Upper lobe of left lung (tissue), 6 donors: ENCODE measurements at regions not wholly inside any gene's neighbourhood (a gene's known extent, or its start where the extent isn't known, plus 50 kb on each side); places are given as distances from the start of the nearest gene placed in this dataset.
A peak's percentile ranks its signal among the peaks of the same experiment; 100 is the strongest.

Experiments used
- ATAC-seq, 2 donors: fragments of 200-7000 bp; cut with Tn5 transposase; one replicate each; pipeline ENCODE4 v1.9.1; 2022; ENCODE audit warnings: mild to moderate bottlenecking in 2 of 2, moderate library complexity in 2 of 2; ENCODE audit not compliant: low FRiP score in 2 of 2
- DNase-seq, 2 donors: peaks; one replicate each; pipeline ENCODE4 v3.0.0-alpha.2; 2019 to 2020
- H3K27ac ChIP-seq, 4 donors: fragments of 200-600 bp; sonication (generic); one replicate each; pipeline ENCODE4 v1.5.1; 2016 to 2019
- H3K27me3 ChIP-seq, 4 donors: fragments of 200-600 bp; sonication (generic); one replicate each; pipeline ENCODE4 v1.5.1; 2017 to 2019
- H3K36me3 ChIP-seq, 4 donors: fragments of 200-600 bp; sonication (generic); one replicate each; pipeline ENCODE4 v1.5.1; 2016 to 2019
- H3K4me1 ChIP-seq, 4 donors: fragments of 200-600 bp; sonication (generic); one replicate each; pipeline ENCODE4 v1.5.1; 2018 to 2019
- H3K4me3 ChIP-seq, 4 donors: fragments of 200-600 bp; sonication (generic); one replicate each; pipeline ENCODE4 v1.5.1; 2017 to 2019; ENCODE audit warnings: mild to moderate bottlenecking in 2 of 4, moderate library complexity in 1 of 4
- H3K9me3 ChIP-seq, 4 donors: fragments of 200-600 bp; sonication (generic); one replicate each; pipeline ENCODE4 v1.5.1; 2018 to 2019
- CTCF ChIP-seq, 6 experiments: fragments of 450-650 bp in 4 of 6; fragments of 200-600 bp in 2 of 6; sonication (generic) in 2 of 6; IDR thresholded peaks; one replicate each; pipeline ENCODE4 v1.5.1; 2016 to 2019; ENCODE audit warnings: antibody characterized with exemption in 6 of 6
- EP300 ChIP-seq, 4 donors: sonication (generic); formaldehyde crosslinking; IDR thresholded peaks; one replicate each; pipeline ENCODE4 v1.5.1; 2017; ENCODE audit warnings: antibody characterized with exemption in 4 of 4, control low read depth in 2 of 4
- POLR2A ChIP-seq, 4 donors: fragments of 450-650 bp; IDR thresholded peaks; one replicate each; pipeline ENCODE4 v1.5.1; 2016 to 2017; ENCODE audit warnings: antibody characterized with exemption in 4 of 4, mild to moderate bottlenecking in 2 of 4
- POLR2AphosphoS5 ChIP-seq, 2 donors: sonication (generic); formaldehyde crosslinking; IDR thresholded peaks; one replicate each; pipeline ENCODE4 v1.5.1; 2017; ENCODE audit warnings: antibody characterized with exemption in 2 of 2
- WGBS, 2 donors: methylation state at CpG; one replicate each; pipeline ENCODE4 v1.1.5; 2017 to 2018; 5-methylcytosine and 5-hydroxymethylcytosine counted together
- donor health status: DM: no; HTN: no; CAD: no; lungs with moderate emphysema.
- donor health status: DM: no; HTN: yes; CAD: no; lungs with severe emphysema.

- Histone ChIP-seq H3K36me3 (no peaks in the 10 kb centered on the region), H3K27ac (no peak overlapping the region), H3K9me3 (no peaks in the 10 kb centered on the region), H3K4me1 (peaks cover 3 to 6% (median 5%) of the 10 kb centered on the region in 4 donors), H3K4me3 (no peak overlapping the region), H3K27me3 (no peaks in the 10 kb centered on the region)
- WGBS, 2 donors, result 50 to 56% methylated on average over 7 of the region's 7 CpGs
- DNase-seq (peak in 1 of 2 donors; percentile 75), ATAC-seq (peak; percentile 58 to 84)
- no peak for TF ChIP-seq POLR2A (IDR thresholded peaks at IDR 0.05)
- peak in 1 of 4 donors; percentile 18 for TF ChIP-seq EP300 (IDR thresholded peaks at IDR 0.05)
These were observed 329.3 kb downstream of the TBL1XR1 start for GRCh38 chr3:176867681-176868663.

GRCh38 chr3:176861137-176861536, 336.1 kb downstream of the TBL1XR1 start:
- 88 to 90% methylated on average over 4 of the region's 4 CpGs for WGBS, 2 donors
- H3K36me3 ChIP-seq, result no peaks in the 10 kb centered on the region
- no peaks in the 10 kb centered on the region for H3K27me3 ChIP-seq
- H3K27ac ChIP-seq, result no peak overlapping the region
- H3K4me3 ChIP-seq, result no peak overlapping the region
- DNase-seq, result no peak
- no peak for ATAC-seq
- no peaks in the 10 kb centered on the region for H3K9me3 ChIP-seq
- H3K4me1 ChIP-seq, result no peaks in the 10 kb centered on the region
- no peak for TF ChIP-seq EP300 (IDR thresholded peaks at IDR 0.05)
- TF ChIP-seq POLR2AphosphoS5 (IDR thresholded peaks at IDR 0.05), result no peak
- no peak for TF ChIP-seq POLR2A (IDR thresholded peaks at IDR 0.05)
- TF ChIP-seq CTCF (IDR thresholded peaks at IDR 0.05), result no peak

GRCh38 chr3:176856721-176857120, 340.6 kb downstream of the TBL1XR1 start:
- no peaks in the 10 kb centered on the region for H3K36me3 ChIP-seq
- H3K4me3 ChIP-seq, result no peak overlapping the region
- no peaks in the 10 kb centered on the region for H3K27me3 ChIP-seq
- no peaks in the 10 kb centered on the region for H3K9me3 ChIP-seq
- no peaks in the 10 kb centered on the region for H3K4me1 ChIP-seq
- DNase-seq (no peak), ATAC-seq (no peak)
- H3K27ac ChIP-seq, result no peak overlapping the region
- no peak for TF ChIP-seq CTCF (IDR thresholded peaks at IDR 0.05)
- TF ChIP-seq POLR2AphosphoS5 (IDR thresholded peaks at IDR 0.05), result no peak
- no peak for TF ChIP-seq EP300 (IDR thresholded peaks at IDR 0.05)
- TF ChIP-seq POLR2A (IDR thresholded peaks at IDR 0.05), result no peak

GRCh38 chr3:176855901-176856486, 341.3 kb downstream of the TBL1XR1 start:
- no peak for ATAC-seq
- Histone ChIP-seq H3K36me3 (no peaks in the 10 kb centered on the region), H3K27ac (no peak overlapping the region), H3K4me3 (no peak overlapping the region), H3K4me1 (no peaks in the 10 kb centered on the region), H3K27me3 (no peaks in the 10 kb centered on the region), H3K9me3 (no peaks in the 10 kb centered on the region)
- TF ChIP-seq EP300 (IDR thresholded peaks at IDR 0.05) (no peak), POLR2A (IDR thresholded peaks at IDR 0.05) (no peak), POLR2AphosphoS5 (IDR thresholded peaks at IDR 0.05) (no peak), CTCF (IDR thresholded peaks at IDR 0.05) (no peak)
- no peak for DNase-seq
- WGBS, 2 donors, result 30 to 53% methylated on average over 2 of the region's 2 CpGs

- Histone ChIP-seq H3K4me3 (no peak overlapping the region), H3K9me3 (no peaks in the 10 kb centered on the region), H3K27ac (no peak overlapping the region), H3K36me3 (no peaks in the 10 kb centered on the region), H3K27me3 (no peaks in the 10 kb centered on the region), H3K4me1 (no peaks in the 10 kb centered on the region)
- WGBS, 2 donors, result 83 to 86% methylated on average over 3 to 4 of the region's 4 CpGs
- DNase-seq (no peak), ATAC-seq (no peak)
- TF ChIP-seq EP300 (IDR thresholded peaks at IDR 0.05) (no peak), CTCF (IDR thresholded peaks at IDR 0.05) (no peak), POLR2AphosphoS5 (IDR thresholded peaks at IDR 0.05) (no peak), POLR2A (IDR thresholded peaks at IDR 0.05) (no peak)
These were observed 342.1 kb downstream of the TBL1XR1 start for GRCh38 chr3:176855213-176855612.
